ENCODE measurements at regions not wholly inside any gene's neighbourhood (a gene's known extent, or its start where the extent isn't known, plus 50 kb on each side); places are given as distances from the start of the nearest gene placed in this dataset.

DNA sequence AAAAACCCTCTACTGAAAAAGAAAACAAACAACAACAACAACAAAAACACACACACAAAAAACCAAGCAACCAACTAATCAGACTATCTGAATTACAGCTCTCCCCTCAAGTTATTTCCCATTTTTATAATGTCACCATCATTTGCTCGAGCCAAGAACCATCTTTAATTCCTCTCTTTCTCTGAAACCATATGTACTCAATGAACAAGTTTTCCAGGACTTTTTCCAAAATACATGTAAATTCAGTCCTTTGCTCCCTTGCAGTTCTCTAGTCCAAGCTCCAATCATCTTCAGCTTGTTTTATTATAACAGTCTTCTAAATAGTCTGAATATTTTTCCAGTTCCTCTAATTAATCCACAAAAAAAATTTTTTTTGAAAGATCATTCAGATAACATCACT lies 506.0 kb downstream of the NXPH1 start:
- Histone ChIP-seq H3K27me3 (ENCODE audit: insufficient read depth, low read depth, low read length) (no peaks in the 10 kb centered on the region), H3K4me2 (ENCODE audit: low read length) (no peak overlapping the region), H3K9ac (ENCODE audit: low read length) (no peak overlapping the region), H3K4me3 (ENCODE audit: low read length) (no peak overlapping the region), H3K9me2 (ENCODE audit: insufficient read depth, low read length) (no peaks in the 10 kb centered on the region), H3F3A (ENCODE audit: insufficient read depth, low read length, poor library complexity, severe bottlenecking) (no peaks in the 10 kb centered on the region), H3K9me3 (ENCODE audit: low read length) (no peaks in the 10 kb centered on the region), H2AFZ (ENCODE audit: low read depth, low read length) (no peak overlapping the region), H3K27ac (ENCODE audit: low read length) (no peak overlapping the region), H3K79me2 (replicated peaks; ENCODE audit: insufficient read depth, low read length) (no peaks in the 10 kb centered on the region), H3K36me3 (ENCODE audit: insufficient read depth, low read length) (no peaks in the 10 kb centered on the region), H4K20me1 (ENCODE audit: insufficient read depth) (no peaks in the 10 kb centered on the region)
- no peak for TF ChIP-seq REST (IDR thresholded peaks at IDR 0.05; ENCODE audit: borderline replicate concordance)
- no peak for TF ChIP-seq RAD21 (conservative IDR thresholded peaks at IDR 0.05)
- TF ChIP-seq POLR2AphosphoS5 (IDR thresholded peaks at IDR 0.05) = no peak
- no peak for TF ChIP-seq TAF1 (IDR thresholded peaks at IDR 0.05; ENCODE audit: low read depth)
- no peak for TF ChIP-seq SMC3 (conservative IDR thresholded peaks at IDR 0.05; ENCODE audit: poor library complexity)
- TF ChIP-seq EP300 (conservative IDR thresholded peaks at IDR 0.05; ENCODE audit: poor library complexity, severe bottlenecking) = no peak
- no peak for TF ChIP-seq MXI1 (conservative IDR thresholded peaks at IDR 0.05; ENCODE audit: poor library complexity, severe bottlenecking)
- TF ChIP-seq, protein P1, sequence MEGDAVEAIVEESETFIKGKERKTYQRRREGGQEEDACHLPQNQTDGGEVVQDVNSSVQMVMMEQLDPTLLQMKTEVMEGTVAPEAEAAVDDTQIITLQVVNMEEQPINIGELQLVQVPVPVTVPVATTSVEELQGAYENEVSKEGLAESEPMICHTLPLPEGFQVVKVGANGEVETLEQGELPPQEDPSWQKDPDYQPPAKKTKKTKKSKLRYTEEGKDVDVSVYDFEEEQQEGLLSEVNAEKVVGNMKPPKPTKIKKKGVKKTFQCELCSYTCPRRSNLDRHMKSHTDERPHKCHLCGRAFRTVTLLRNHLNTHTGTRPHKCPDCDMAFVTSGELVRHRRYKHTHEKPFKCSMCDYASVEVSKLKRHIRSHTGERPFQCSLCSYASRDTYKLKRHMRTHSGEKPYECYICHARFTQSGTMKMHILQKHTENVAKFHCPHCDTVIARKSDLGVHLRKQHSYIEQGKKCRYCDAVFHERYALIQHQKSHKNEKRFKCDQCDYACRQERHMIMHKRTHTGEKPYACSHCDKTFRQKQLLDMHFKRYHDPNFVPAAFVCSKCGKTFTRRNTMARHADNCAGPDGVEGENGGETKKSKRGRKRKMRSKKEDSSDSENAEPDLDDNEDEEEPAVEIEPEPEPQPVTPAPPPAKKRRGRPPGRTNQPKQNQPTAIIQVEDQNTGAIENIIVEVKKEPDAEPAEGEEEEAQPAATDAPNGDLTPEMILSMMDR (IDR thresholded peaks at IDR 0.05; ENCODE audit: poor library complexity, severe bottlenecking) = no peak
- no peak for TF ChIP-seq EZH2 (IDR thresholded peaks at IDR 0.05; ENCODE audit: borderline replicate concordance, insufficient read depth, low read length, poor library complexity, severe bottlenecking)

DNA sequence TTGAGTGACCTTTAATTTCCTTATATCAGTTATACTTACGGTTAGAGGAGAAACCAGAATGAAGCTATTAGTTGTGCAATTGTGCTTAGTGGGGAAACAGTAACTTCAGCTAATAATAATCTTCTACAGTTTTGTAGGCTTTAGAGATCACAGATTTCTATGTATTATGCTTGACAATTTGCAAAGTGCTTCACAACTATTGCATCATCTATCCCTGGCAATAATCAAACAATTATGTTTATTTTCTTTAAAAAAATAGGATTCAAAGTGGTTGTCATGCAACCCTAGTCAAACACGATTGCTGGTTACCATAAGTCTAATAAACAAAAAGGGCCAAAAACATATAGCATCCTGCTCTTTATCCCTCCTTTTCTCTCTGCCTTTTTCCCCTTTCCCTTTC lies 530.3 kb downstream of the NXPH1 start:
- no peak overlapping the region for H3K27ac ChIP-seq (ENCODE audit: low read length)
- H4K20me1 ChIP-seq (ENCODE audit: insufficient read depth) = no peaks in the 10 kb centered on the region
- no peaks in the 10 kb centered on the region for H3K36me3 ChIP-seq (ENCODE audit: insufficient read depth, low read length)
- H3K27me3 ChIP-seq (ENCODE audit: insufficient read depth, low read depth, low read length) = no peaks in the 10 kb centered on the region
- H3F3A ChIP-seq (ENCODE audit: insufficient read depth, low read length, poor library complexity, severe bottlenecking) = no peaks in the 10 kb centered on the region
- H2AFZ ChIP-seq (ENCODE audit: low read depth, low read length) = no peak overlapping the region
- H3K9ac ChIP-seq (ENCODE audit: low read length) = no peak overlapping the region
- no peaks in the 10 kb centered on the region for H3K79me2 ChIP-seq (replicated peaks; ENCODE audit: insufficient read depth, low read length)
- H3K9me2 ChIP-seq (ENCODE audit: insufficient read depth, low read length) = no peaks in the 10 kb centered on the region
- H3K4me2 ChIP-seq (ENCODE audit: low read length) = no peak overlapping the region
- no peaks in the 10 kb centered on the region for H3K9me3 ChIP-seq (ENCODE audit: low read length)
- TF ChIP-seq EP300 (conservative IDR thresholded peaks at IDR 0.05; ENCODE audit: poor library complexity, severe bottlenecking) (no peak), MXI1 (conservative IDR thresholded peaks at IDR 0.05; ENCODE audit: poor library complexity, severe bottlenecking) (no peak), POLR2AphosphoS5 (IDR thresholded peaks at IDR 0.05) (no peak), EZH2 (IDR thresholded peaks at IDR 0.05; ENCODE audit: borderline replicate concordance, insufficient read depth, low read length, poor library complexity, severe bottlenecking) (no peak), RAD21 (conservative IDR thresholded peaks at IDR 0.05) (no peak), TAF1 (IDR thresholded peaks at IDR 0.05; ENCODE audit: low read depth) (no peak), SMC3 (conservative IDR thresholded peaks at IDR 0.05; ENCODE audit: poor library complexity) (no peak)
- TF ChIP-seq, protein P1 (IDR thresholded peaks at IDR 0.05; ENCODE audit: poor library complexity, severe bottlenecking) = no peak
- no peak overlapping the region for H3K4me3 ChIP-seq (ENCODE audit: low read length)

Data from neural cell (in vitro differentiated cells).